ENCODE measurements at regions not wholly inside any gene's neighbourhood (a gene's known extent, or its start where the extent isn't known, plus 50 kb on each side); places are given as distances from the start of the nearest gene placed in this dataset.

DNA sequence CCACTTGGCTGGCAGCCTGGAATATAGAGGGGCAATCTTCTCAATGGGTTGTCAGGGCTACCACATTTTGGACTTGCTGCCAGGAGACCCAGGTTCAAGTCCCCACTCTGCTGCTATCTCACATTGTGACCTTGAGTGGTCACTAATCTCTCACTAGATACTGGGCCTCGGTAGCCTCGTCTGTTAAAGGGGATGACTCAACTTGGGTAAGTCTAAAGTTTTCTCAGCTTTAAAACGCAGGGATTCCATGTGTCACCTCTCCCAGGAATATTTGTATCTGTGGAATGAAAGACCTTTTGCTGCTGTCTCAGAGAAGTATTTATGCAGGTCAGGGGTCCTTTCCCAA lies 86.3 kb downstream of the SEMA4F start:
- no peak for TF ChIP-seq EZH2phosphoT487 (IDR thresholded peaks at IDR 0.05; ENCODE audit: borderline replicate concordance, low read length)
- TF ChIP-seq EZH2 (IDR thresholded peaks at IDR 0.05; ENCODE audit: low read length, unreplicated experiment), result no peak
- TF ChIP-seq, protein P1, sequence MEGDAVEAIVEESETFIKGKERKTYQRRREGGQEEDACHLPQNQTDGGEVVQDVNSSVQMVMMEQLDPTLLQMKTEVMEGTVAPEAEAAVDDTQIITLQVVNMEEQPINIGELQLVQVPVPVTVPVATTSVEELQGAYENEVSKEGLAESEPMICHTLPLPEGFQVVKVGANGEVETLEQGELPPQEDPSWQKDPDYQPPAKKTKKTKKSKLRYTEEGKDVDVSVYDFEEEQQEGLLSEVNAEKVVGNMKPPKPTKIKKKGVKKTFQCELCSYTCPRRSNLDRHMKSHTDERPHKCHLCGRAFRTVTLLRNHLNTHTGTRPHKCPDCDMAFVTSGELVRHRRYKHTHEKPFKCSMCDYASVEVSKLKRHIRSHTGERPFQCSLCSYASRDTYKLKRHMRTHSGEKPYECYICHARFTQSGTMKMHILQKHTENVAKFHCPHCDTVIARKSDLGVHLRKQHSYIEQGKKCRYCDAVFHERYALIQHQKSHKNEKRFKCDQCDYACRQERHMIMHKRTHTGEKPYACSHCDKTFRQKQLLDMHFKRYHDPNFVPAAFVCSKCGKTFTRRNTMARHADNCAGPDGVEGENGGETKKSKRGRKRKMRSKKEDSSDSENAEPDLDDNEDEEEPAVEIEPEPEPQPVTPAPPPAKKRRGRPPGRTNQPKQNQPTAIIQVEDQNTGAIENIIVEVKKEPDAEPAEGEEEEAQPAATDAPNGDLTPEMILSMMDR (conservative IDR thresholded peaks at IDR 0.05; ENCODE audit: low read depth, low read length), result no peak
- Histone ChIP-seq H3K4me3 (ENCODE audit: low read length) (peak overlapping the region; percentile 30; the same call in 1 of the 2 replicates), H4K20me1 (ENCODE audit: low read length) (no peaks in the 10 kb centered on the region), H3K36me3 (ENCODE audit: low read depth, low read length) (peaks cover 5% of the 10 kb centered on the region; the same call in 1 of the 2 replicates), H3K4me1 (ENCODE audit: insufficient read depth, low read length) (peaks cover 45% of the 10 kb centered on the region), H3K4me2 (ENCODE audit: low read length) (peak overlapping the region; percentile 73), H3K9me3 (ENCODE audit: low read length) (peaks cover 5% of the 10 kb centered on the region; the same call in 1 of the 2 replicates), H3K27me3 (ENCODE audit: low read length) (no peaks in the 10 kb centered on the region), H3K27ac (ENCODE audit: low read length) (peak overlapping the region; percentile 89), H3K79me2 (ENCODE audit: low read length) (no peaks in the 10 kb centered on the region), H2AFZ (ENCODE audit: low read length) (peak overlapping the region; percentile 51), H3K9ac (ENCODE audit: low read length) (no peak overlapping the region), H3F3A (ENCODE audit: low read length, unreplicated experiment) (peaks cover 15% of the 10 kb centered on the region), H3K9me2 (replicated peaks; ENCODE audit: low read length) (no peaks in the 10 kb centered on the region)
- POLR2A ChIA-PET (ENCODE audit: unreplicated experiment), result no interaction called here
- ATAC-seq (peak; percentile 27), DNase-seq (no peak)
- TSS peak; percentile 75 for BruUV-seq (replicated peaks)
- CTCF ChIA-PET, result interaction anchor here (0.6 kb wide), 2 partner anchors 50 to 274 kb away, joined by 4 to 11 read pairs; no protein-coding TSS in a partner anchor
- intact Hi-C loops (cut with micrococcal nuclease), result loop anchor here (2.0 kb wide), 1 partner anchor 94 kb away; the partner anchor contains the start of gene HK2

DNA sequence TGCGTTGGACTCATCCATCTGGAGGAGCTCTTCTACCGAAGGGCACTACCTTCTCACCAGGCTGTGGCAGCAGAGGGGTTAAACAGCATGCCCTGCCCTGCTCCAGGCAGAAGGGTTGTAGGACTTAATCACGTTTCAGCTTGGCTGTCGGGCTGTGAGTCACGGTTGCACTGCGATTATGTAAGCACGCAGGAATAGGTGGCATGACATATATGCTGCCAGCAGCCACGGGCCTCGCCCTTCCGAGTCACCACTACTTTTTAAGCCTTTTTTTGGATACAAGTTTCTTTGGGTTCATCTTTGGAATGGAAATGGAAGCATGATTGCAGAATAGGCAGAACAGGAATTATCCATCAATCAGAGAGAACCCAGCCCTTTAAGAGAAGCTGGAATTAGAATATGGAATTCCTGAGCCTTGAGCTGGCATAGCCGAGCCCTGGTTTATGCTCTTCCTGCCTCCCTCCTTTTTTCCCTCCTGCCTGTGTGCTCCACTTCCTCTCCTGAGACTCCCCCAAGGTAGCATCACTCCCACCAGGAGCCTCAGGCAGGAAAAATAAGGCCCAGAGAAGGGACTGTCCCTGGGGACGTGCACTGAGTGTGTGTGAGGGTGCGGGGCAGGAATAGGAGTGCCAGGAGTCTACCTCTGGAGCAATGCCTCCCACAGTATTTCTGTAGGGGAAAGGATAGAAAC lies 86.8 kb downstream of the SEMA4F start:
- Histone ChIP-seq H3K9me2 (replicated peaks; ENCODE audit: low read length) (no peaks in the 10 kb centered on the region), H3K27me3 (ENCODE audit: low read length) (no peaks in the 10 kb centered on the region), H3K9ac (ENCODE audit: low read length) (peak overlapping the region; percentile 47), H3K4me1 (ENCODE audit: insufficient read depth, low read length) (peaks cover 40% of the 10 kb centered on the region), H3K4me3 (ENCODE audit: low read length) (peak overlapping the region; percentile 30; the same call in 1 of the 2 replicates), H3F3A (ENCODE audit: low read length, unreplicated experiment) (peaks cover 10% of the 10 kb centered on the region), H3K79me2 (ENCODE audit: low read length) (no peaks in the 10 kb centered on the region), H3K4me2 (ENCODE audit: low read length) (peak overlapping the region; percentile 73), H3K9me3 (ENCODE audit: low read length) (peaks cover 5% of the 10 kb centered on the region; the same call in 1 of the 2 replicates), H2AFZ (ENCODE audit: low read length) (peak overlapping the region; percentile 51), H3K27ac (ENCODE audit: low read length) (peak overlapping the region; percentile 89), H4K20me1 (ENCODE audit: low read length) (no peaks in the 10 kb centered on the region), H3K36me3 (ENCODE audit: low read depth, low read length) (peaks cover 5% of the 10 kb centered on the region; the same call in 1 of the 2 replicates)
- ChIA-PET CTCF (interaction anchor here (0.6 kb wide), 2 partner anchors 50 to 274 kb away, joined by 4 to 11 read pairs; no protein-coding TSS in a partner anchor), POLR2A (ENCODE audit: unreplicated experiment) (interaction anchor here (0.5 kb wide), 1 partner anchor 94 kb away, joined by 13 read pairs; no protein-coding TSS in a partner anchor)
- TF ChIP-seq EZH2phosphoT487 (IDR thresholded peaks at IDR 0.05; ENCODE audit: borderline replicate concordance, low read length), result no peak
- TF ChIP-seq, protein P1 (conservative IDR thresholded peaks at IDR 0.05; ENCODE audit: low read depth, low read length), result no peak
- no peak for TF ChIP-seq EZH2 (IDR thresholded peaks at IDR 0.05; ENCODE audit: low read length, unreplicated experiment)
- intact Hi-C loops (cut with micrococcal nuclease), result loop anchor here (2.0 kb wide), 1 partner anchor 94 kb away; the partner anchor contains the start of gene HK2
- DNase-seq (peak; percentile 98), ATAC-seq (peak; percentile 93)
- TSS peak; percentile 96 for BruUV-seq (replicated peaks)

All from PC-3 (cell line).